ENCODE measurements at regions not wholly inside any gene's neighbourhood (a gene's known extent, or its start where the extent isn't known, plus 50 kb on each side); places are given as distances from the start of the nearest gene placed in this dataset.

- ATAC-seq, result no peak
Observed at GRCh38 chr16:13394488-13394887, 493.1 kb downstream of the SHISA9 start.

GRCh38 chr16:13397126-13397525, 495.7 kb downstream of the SHISA9 start:
- no peak for ATAC-seq

- ATAC-seq, result no peak
Observed at GRCh38 chr16:13401641-13402040, 500.2 kb downstream of the SHISA9 start.

- no peak for ATAC-seq
Observed at GRCh38 chr16:13402601-13403000, 501.2 kb downstream of the SHISA9 start.

- no peak for ATAC-seq
Observed at GRCh38 chr16:13403326-13403725, 501.9 kb downstream of the SHISA9 start.

- no peak for ATAC-seq
Observed at GRCh38 chr16:13414154-13414553, 505.8 kb upstream of the ERCC4 start.

- no peak for ATAC-seq
Observed at GRCh38 chr16:13419589-13419988, 500.4 kb upstream of the ERCC4 start.

- ATAC-seq, result no peak
Observed at GRCh38 chr16:13421726-13422125, 498.2 kb upstream of the ERCC4 start.

GRCh38 chr16:13425836-13426235, 494.1 kb upstream of the ERCC4 start:
- no peak for ATAC-seq

GRCh38 chr16:13426269-13426668, 493.7 kb upstream of the ERCC4 start:
- no peak for ATAC-seq

- ATAC-seq, result no peak
Observed at GRCh38 chr16:13426736-13427135, 493.2 kb upstream of the ERCC4 start.

GRCh38 chr16:13427943-13428342, 492.0 kb upstream of the ERCC4 start:
- ATAC-seq, result no peak

- no peak for ATAC-seq
Observed at GRCh38 chr16:13429416-13429815, 490.5 kb upstream of the ERCC4 start.

- no peak for ATAC-seq
Observed at GRCh38 chr16:13435415-13435814, 484.5 kb upstream of the ERCC4 start.

- ATAC-seq, result no peak
Observed at GRCh38 chr16:13435873-13436474, 484.0 kb upstream of the ERCC4 start.

- no peak for ATAC-seq
Observed at GRCh38 chr16:13436641-13437412, 483.1 kb upstream of the ERCC4 start.

GRCh38 chr16:13437413-13437795, 482.6 kb upstream of the ERCC4 start:
- no peak for ATAC-seq

- ATAC-seq, result no peak
Observed at GRCh38 chr16:13438064-13438463, 481.9 kb upstream of the ERCC4 start.

GRCh38 chr16:13439766-13440165, 480.2 kb upstream of the ERCC4 start:
- no peak for ATAC-seq

- ATAC-seq, result no peak
Observed at GRCh38 chr16:13441675-13442074, 478.3 kb upstream of the ERCC4 start.

GRCh38 chr16:13448346-13448745, 471.6 kb upstream of the ERCC4 start:
- no peak for ATAC-seq

- ATAC-seq, result no peak
Observed at GRCh38 chr16:13453325-13453724, 466.6 kb upstream of the ERCC4 start.

GRCh38 chr16:13453938-13454553, 465.9 kb upstream of the ERCC4 start:
- no peak for ATAC-seq

- ATAC-seq, result no peak
Observed at GRCh38 chr16:13463619-13464018, 456.3 kb upstream of the ERCC4 start.

Data from activated CD4-positive, CD25-positive, alpha-beta regulatory T cell treated with anti-CD3 and anti-CD28 coated beads, Interleukin-2, amount 50 U/mL, for 24 hours (primary cell).